ENCODE measurements at regions not wholly inside any gene's neighbourhood (a gene's known extent, or its start where the extent isn't known, plus 50 kb on each side); places are given as distances from the start of the nearest gene placed in this dataset.

DNA sequence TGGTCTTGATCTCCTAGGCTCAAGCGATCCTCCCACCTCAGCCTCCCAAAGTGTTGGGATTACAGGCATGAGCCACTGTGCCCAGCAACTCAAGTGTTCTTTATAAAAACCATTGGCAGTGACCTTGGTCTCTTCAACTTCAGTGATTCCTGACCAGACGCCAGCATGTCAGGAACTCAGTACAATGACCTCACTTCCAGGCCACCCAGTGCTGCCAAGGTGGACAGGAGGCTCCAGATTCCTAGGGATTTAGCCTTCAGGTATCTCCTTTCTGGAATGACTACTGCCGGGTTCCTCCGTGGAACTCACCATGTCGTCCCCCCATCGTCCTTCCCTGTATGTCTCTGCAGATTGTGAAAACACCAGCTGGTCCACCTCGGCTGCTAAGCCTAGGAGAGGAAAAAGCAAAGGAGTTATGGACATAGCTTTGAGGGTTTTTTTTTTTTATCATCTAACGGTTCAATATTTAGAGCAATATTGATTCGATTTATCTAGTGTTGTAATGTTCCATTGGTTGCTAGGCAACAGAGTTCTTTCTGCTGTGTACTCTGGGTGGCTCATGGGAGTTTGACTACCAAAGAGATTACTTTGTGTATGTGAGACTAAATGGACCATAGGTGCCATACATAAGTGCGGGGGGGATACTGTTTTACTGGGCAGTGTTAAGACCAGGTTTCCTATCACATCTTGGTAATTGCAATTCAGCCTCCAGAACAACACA, 425.8 kb upstream of the AUTS2 start:
- no peak for TF ChIP-seq EZH2 (IDR thresholded peaks at IDR 0.05; ENCODE audit: borderline replicate concordance, low read depth, low read length, poor library complexity, severe bottlenecking)
- TF ChIP-seq, protein P1, sequence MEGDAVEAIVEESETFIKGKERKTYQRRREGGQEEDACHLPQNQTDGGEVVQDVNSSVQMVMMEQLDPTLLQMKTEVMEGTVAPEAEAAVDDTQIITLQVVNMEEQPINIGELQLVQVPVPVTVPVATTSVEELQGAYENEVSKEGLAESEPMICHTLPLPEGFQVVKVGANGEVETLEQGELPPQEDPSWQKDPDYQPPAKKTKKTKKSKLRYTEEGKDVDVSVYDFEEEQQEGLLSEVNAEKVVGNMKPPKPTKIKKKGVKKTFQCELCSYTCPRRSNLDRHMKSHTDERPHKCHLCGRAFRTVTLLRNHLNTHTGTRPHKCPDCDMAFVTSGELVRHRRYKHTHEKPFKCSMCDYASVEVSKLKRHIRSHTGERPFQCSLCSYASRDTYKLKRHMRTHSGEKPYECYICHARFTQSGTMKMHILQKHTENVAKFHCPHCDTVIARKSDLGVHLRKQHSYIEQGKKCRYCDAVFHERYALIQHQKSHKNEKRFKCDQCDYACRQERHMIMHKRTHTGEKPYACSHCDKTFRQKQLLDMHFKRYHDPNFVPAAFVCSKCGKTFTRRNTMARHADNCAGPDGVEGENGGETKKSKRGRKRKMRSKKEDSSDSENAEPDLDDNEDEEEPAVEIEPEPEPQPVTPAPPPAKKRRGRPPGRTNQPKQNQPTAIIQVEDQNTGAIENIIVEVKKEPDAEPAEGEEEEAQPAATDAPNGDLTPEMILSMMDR (conservative IDR thresholded peaks at IDR 0.05; ENCODE audit: low read depth, low read length): no peak

All from A673 (cell line).